Fibroblast of lung (primary cell): ENCODE measurements at regions not wholly inside any gene's neighbourhood (a gene's known extent, or its start where the extent isn't known, plus 50 kb on each side); places are given as distances from the start of the nearest gene placed in this dataset.
"Not testable (repeated sequence)": the region's sequence is repeated elsewhere in the genome, so short reads cannot be mapped to it uniquely, and the experiment has no call there.

Source experiments
- DNase-seq, 2 donors: peaks; one replicate each; pipeline versions ENCODE4 v3.0.0 to v3.0.0-alpha.2; 2010; ENCODE audit warnings: low read depth in 2 of 2
- H2AFZ ChIP-seq: 2 replicates; pipeline ENCODE4 v1.5.1; 2012; ENCODE audit warnings: low read length, control low read depth, inconsistent platforms
- H3K27ac ChIP-seq: 2 replicates; pipeline ENCODE4 v1.5.1; 2011; ENCODE audit warnings: low read length, control low read depth; ENCODE audit not compliant: insufficient read depth
- H3K27me3 ChIP-seq: 2 replicates; pipeline ENCODE4 v1.5.1; 2011; ENCODE audit warnings: mild to moderate bottlenecking, low read length; ENCODE audit not compliant: control insufficient read depth, insufficient read depth
- H3K36me3 ChIP-seq: 2 replicates; pipeline ENCODE4 v1.5.1; 2011; ENCODE audit warnings: low read length; ENCODE audit not compliant: control insufficient read depth, insufficient read depth
- H3K4me1 ChIP-seq: 2 replicates; pipeline ENCODE4 v1.5.1; 2011; ENCODE audit warnings: low read length; ENCODE audit not compliant: control insufficient read depth, insufficient read depth; ENCODE audit errors: extremely low read depth
- H3K4me2 ChIP-seq: 2 replicates; pipeline ENCODE4 v1.5.1; 2011; ENCODE audit warnings: low read length, control low read depth; ENCODE audit not compliant: insufficient read depth; ENCODE audit errors: extremely low read depth
- H3K4me3 ChIP-seq, 4 experiments: fragments of 200-600 bp in 1 of 4; sonication (generic) in 1 of 4; replicated peaks in 1 of 4; 2 replicates each; pipeline ENCODE4 v1.5.1; 2011 to 2016; ENCODE audit warnings: low read length in 4 of 4, low read depth in 3 of 4, mild to moderate bottlenecking in 3 of 4, control low read depth in 2 of 4, inconsistent platforms in 1 of 4, mixed read lengths in 1 of 4; ENCODE audit not compliant: insufficient read depth in 1 of 4; ENCODE audit errors: control extremely low read depth in 1 of 4
- H3K79me2 ChIP-seq: 2 replicates; pipeline ENCODE4 v1.5.1; 2012; ENCODE audit warnings: mild to moderate bottlenecking, low read length, inconsistent platforms; ENCODE audit not compliant: control insufficient read depth, insufficient read depth
- H3K9ac ChIP-seq: 2 replicates; pipeline ENCODE4 v1.5.1; 2011; ENCODE audit warnings: mild to moderate bottlenecking, low read length, control low read depth; ENCODE audit not compliant: insufficient read depth
- H3K9me3 ChIP-seq: 2 replicates; pipeline ENCODE4 v1.5.1; 2012; ENCODE audit warnings: low read depth, low read length; ENCODE audit not compliant: control insufficient read depth, insufficient read depth
- H4K20me1 ChIP-seq: 2 replicates; pipeline ENCODE4 v1.5.1; 2011; ENCODE audit warnings: low read length; ENCODE audit not compliant: control insufficient read depth, insufficient read depth; ENCODE audit errors: extremely low read depth
- CTCF ChIP-seq, 2 donors: IDR thresholded peaks in 1 of 2; conservative IDR thresholded peaks in 1 of 2; 1 replicate in 1 of 2; 2 replicates in 1 of 2; pipeline ENCODE4 v1.5.1; 2011 to 2012; ENCODE audit warnings: low read length in 2 of 2, control low read depth in 1 of 2, inconsistent platforms in 1 of 2, low read depth in 1 of 2, mild to moderate bottlenecking in 1 of 2
- EZH2 ChIP-seq: IDR thresholded peaks from 2 replicates; pipeline ENCODE4 v1.5.1; 2012; ENCODE audit warnings: low read length, control low read depth, mild to moderate bottlenecking; ENCODE audit errors: missing control alignments

DNA sequence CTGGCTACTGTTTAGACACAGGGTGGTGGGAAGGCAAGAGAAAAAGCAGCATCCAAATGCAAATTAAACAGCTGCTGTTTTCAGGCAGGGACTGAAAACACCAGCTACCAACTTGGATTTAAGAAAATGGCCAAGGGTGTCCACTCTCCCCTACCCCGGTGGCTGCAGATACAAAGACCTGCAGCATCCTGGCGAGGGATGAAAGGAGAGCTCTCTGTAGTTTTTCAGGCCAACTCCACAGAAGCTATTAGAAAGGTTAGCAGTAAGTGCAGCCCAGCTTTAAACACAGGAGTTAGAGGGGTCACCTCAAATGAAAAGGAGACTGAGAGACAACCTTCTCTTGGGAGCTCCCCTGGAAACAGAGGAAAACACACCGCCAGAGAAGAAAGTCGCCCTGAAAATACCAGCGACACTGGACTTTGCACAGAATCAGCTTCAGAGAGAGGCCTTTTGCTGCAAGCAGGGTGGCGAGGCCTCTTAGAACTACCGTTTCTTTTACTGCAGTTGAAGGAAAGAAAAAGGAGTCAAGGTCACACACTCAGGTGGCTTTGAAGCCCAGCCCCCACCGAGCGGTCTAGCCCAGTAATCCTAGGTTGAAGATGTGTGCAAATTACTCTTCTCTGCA is 74.4 kb upstream of the TIAM1 start:
- DNase-seq: no peak
- H3K27ac ChIP-seq: no peak overlapping the region
- no peaks in the 10 kb centered on the region for H3K36me3 ChIP-seq
- no peaks in the 10 kb centered on the region for H4K20me1 ChIP-seq
- no peaks in the 10 kb centered on the region for H3K9me3 ChIP-seq
- no peak overlapping the region for H3K9ac ChIP-seq
- no peaks in the 10 kb centered on the region for H3K4me1 ChIP-seq
- H2AFZ ChIP-seq: no peak overlapping the region
- no peaks in the 10 kb centered on the region for H3K79me2 ChIP-seq
- no peaks in the 10 kb centered on the region for H3K27me3 ChIP-seq
- no peak overlapping the region for H3K4me3 ChIP-seq
- H3K4me2 ChIP-seq: no peak overlapping the region
- TF ChIP-seq CTCF (conservative IDR thresholded peaks at IDR 0.05 in 1 of 2, IDR thresholded peaks at IDR 0.05 in 1 of 2; ENCODE audit: low read depth in 1 of 2, low read length in 2 of 2) (no peak), EZH2 (no peak)

GRCh38 chr21:31417214-31417613 is 73.2 kb upstream of the TIAM1 start:
- not testable (repeated sequence) for H3K4me1 ChIP-seq, H3K27me3 ChIP-seq, DNase-seq, H2AFZ ChIP-seq, H3K79me2 ChIP-seq, H3K4me2 ChIP-seq, H3K9me3 ChIP-seq, H3K27ac ChIP-seq, H3K4me3 ChIP-seq, H3K9ac ChIP-seq, H3K36me3 ChIP-seq, H4K20me1 ChIP-seq

DNA sequence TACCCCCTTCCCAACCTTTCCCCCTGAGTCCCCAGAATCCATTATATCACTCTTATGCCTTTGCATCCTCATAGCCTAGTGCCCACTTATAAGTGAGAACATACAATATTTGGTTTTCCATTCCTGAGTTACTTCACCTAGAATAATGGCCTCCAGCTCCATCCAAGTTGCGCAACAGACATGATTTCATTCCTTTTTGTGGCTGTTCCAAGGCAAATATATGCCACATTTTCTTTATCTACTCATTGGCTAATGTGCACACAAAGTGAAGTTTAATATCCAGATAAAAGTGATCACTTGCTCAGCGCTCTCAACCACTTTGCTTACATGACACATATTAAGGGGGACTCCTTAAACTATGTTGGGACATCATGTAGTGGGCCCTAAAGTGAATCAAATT is 72.4 kb upstream of the TIAM1 start:
- Histone ChIP-seq H3K9ac (no peak overlapping the region), H3K27me3 (no peaks in the 10 kb centered on the region), H3K79me2 (no peaks in the 10 kb centered on the region), H3K4me3 (no peak overlapping the region), H3K9me3 (no peaks in the 10 kb centered on the region), H3K4me2 (no peak overlapping the region), H3K27ac (no peak overlapping the region), H4K20me1 (no peaks in the 10 kb centered on the region), H2AFZ (no peak overlapping the region), H3K4me1 (no peaks in the 10 kb centered on the region), H3K36me3 (no peaks in the 10 kb centered on the region)
- DNase-seq: peak; percentile 26 to 53
- TF ChIP-seq CTCF (conservative IDR thresholded peaks at IDR 0.05 in 1 of 2, IDR thresholded peaks at IDR 0.05 in 1 of 2; ENCODE audit: low read depth in 1 of 2, low read length in 2 of 2) (no peak), EZH2 (no peak)
